HEK293T (cell line): ENCODE measurements at regions not wholly inside any gene's neighbourhood (a gene's known extent, or its start where the extent isn't known, plus 50 kb on each side); places are given as distances from the start of the nearest gene placed in this dataset.

ENCODE experiments used
- BHLHE40 ChIP-seq: fragments of 450-650 bp; IDR thresholded peaks from 2 replicates; pipeline ENCODE4 v1.6.1; 2016; ENCODE audit warnings: mild to moderate bottlenecking, moderate library complexity, borderline replicate concordance
- CTBP1 ChIP-seq: fragments of 450-650 bp; IDR thresholded peaks from 2 replicates; pipeline ENCODE4 v1.6.1; 2016; ENCODE audit warnings: borderline replicate concordance
- ELF4 ChIP-seq: fragments of 450-650 bp; IDR thresholded peaks from 2 replicates; pipeline ENCODE4 v1.6.1; 2017; ENCODE audit warnings: antibody characterized with exemption
- FOXA1 ChIP-seq: fragments of 450-650 bp; IDR thresholded peaks from 2 replicates; pipeline ENCODE4 v1.6.1; 2016; ENCODE audit warnings: mild to moderate bottlenecking
- FOXK2 ChIP-seq: fragments of 450-650 bp; IDR thresholded peaks from 2 replicates; pipeline ENCODE4 v1.6.1; 2016; ENCODE audit warnings: mild to moderate bottlenecking
- FOXM1 ChIP-seq: fragments of 450-650 bp; IDR thresholded peaks from 2 replicates; pipeline ENCODE4 v1.6.1; 2017; ENCODE audit warnings: mild to moderate bottlenecking, borderline replicate concordance
- HDGF ChIP-seq: fragments of 450-650 bp; IDR thresholded peaks from 2 replicates; pipeline ENCODE4 v1.6.1; 2017; ENCODE audit warnings: antibody characterized with exemption, borderline replicate concordance
- L3MBTL2 ChIP-seq: fragments of 450-650 bp; conservative IDR thresholded peaks from 2 replicates; pipeline ENCODE4 v1.6.1; 2016; ENCODE audit warnings: mild to moderate bottlenecking
- LEF1 ChIP-seq: fragments of 450-650 bp; IDR thresholded peaks from 2 replicates; pipeline ENCODE4 v1.6.1; 2017; ENCODE audit warnings: mild to moderate bottlenecking, borderline replicate concordance
- NFRKB ChIP-seq: fragments of 450-650 bp; IDR thresholded peaks from 2 replicates; pipeline ENCODE4 v1.6.1; 2016; ENCODE audit warnings: mild to moderate bottlenecking, moderate library complexity
- SP1 ChIP-seq: fragments of 450-650 bp; IDR thresholded peaks from 2 replicates; pipeline ENCODE4 v1.6.1; 2017
- SUZ12 ChIP-seq: fragments of 450-650 bp; IDR thresholded peaks from 2 replicates; pipeline ENCODE4 v1.6.1; 2016; ENCODE audit warnings: mild to moderate bottlenecking
- TARDBP ChIP-seq: fragments of 450-650 bp; IDR thresholded peaks from 2 replicates; pipeline ENCODE4 v1.6.1; 2016
- ZNF384 ChIP-seq: fragments of 450-650 bp; IDR thresholded peaks from 2 replicates; pipeline ENCODE4 v1.6.1; 2016

DNA sequence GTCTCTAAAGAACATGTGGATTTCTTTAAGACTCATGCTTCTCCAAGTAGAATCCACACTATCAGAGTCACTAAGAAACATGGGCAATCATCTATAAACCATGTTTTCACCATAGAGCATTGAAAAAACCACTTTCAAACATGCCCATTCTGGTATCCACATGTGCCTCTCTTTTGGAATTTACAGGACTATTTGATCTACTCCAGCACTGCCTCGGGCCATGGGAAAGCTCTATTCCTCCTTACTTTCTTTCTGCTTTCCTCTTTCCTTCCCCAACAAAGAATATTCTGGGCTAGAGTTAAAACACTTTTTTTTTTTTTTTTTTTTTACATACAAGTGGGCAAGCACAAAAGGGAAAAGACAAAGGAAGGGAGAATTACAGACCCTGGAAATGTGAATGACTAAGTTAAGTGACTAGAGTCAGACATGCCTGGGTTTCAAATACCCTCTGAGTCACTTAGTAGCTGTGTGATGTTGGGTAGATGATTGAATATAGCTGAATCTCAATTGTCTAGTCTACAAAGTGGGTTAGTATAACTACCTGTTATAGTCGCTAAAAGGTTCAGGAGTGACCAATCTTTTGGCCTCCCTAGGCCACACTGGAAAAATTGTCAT is 847.7 kb upstream of the INTU start:
- no peak for TF ChIP-seq ZNF384
- TF ChIP-seq SUZ12, result no peak
- no peak for TF ChIP-seq FOXK2
- no peak for TF ChIP-seq SP1
- TF ChIP-seq LEF1, result no peak
- TF ChIP-seq BHLHE40, result no peak
- no peak for TF ChIP-seq FOXM1
- no peak for TF ChIP-seq TARDBP
- no peak for TF ChIP-seq HDGF
- TF ChIP-seq L3MBTL2, result no peak
- TF ChIP-seq CTBP1, result no peak
- TF ChIP-seq FOXA1, result no peak
- TF ChIP-seq ELF4, result no peak
- TF ChIP-seq NFRKB, result no peak
